H1 (cell line): ENCODE measurements at regions not wholly inside any gene's neighbourhood (a gene's known extent, or its start where the extent isn't known, plus 50 kb on each side); places are given as distances from the start of the nearest gene placed in this dataset.

Experiments
- CTCF ChIA-PET: fragments of 300-600 bp; sonication (Branson Sonifier 250); formaldehyde crosslinking; loops from one replicate; lab custom pipeline; 2021; ENCODE audit not compliant: partially characterized antibody; lab: Charles Lee
- POLR2A ChIA-PET: fragments of 300-600 bp; sonication (Branson Sonifier 250); formaldehyde crosslinking; loops from one replicate; lab custom pipeline; 2021; ENCODE audit warnings: inconsistent platforms; ENCODE audit not compliant: partially characterized antibody; lab: Charles Lee
- DNase-seq, 2 experiments: peaks; one replicate each; pipeline versions ENCODE4 v3.0.0 to v3.0.0-alpha.2; 2010 to 2022; ENCODE audit warnings: low spot score in 2 of 2, low read depth in 1 of 2, mixed read lengths in 1 of 2
- FAIRE-seq: peaks from 2 replicates; lab custom pipeline; 2011; peaks lifted over from hg19 to GRCh38; lab: Jason Lieb, UNC
- H2AFZ ChIP-seq: 2 replicates; pipeline ENCODE4 v1.8.1; 2012; ENCODE audit warnings: low read length, inconsistent platforms
- H2AK5ac ChIP-seq: 2 replicates; pipeline ENCODE4 v1.6.1; 2013; ENCODE audit warnings: low read depth, low read length
- H2BK120ac ChIP-seq: replicated peaks from 2 replicates; pipeline ENCODE3; 2013; ENCODE audit warnings: low read depth, low read length, inconsistent platforms
- H2BK12ac ChIP-seq: 2 replicates; pipeline ENCODE4 v1.6.1; 2013; ENCODE audit warnings: low read depth, low read length
- H2BK15ac ChIP-seq: 2 replicates; pipeline ENCODE4 v1.6.1; 2013; ENCODE audit warnings: low read length
- H2BK20ac ChIP-seq: 2 replicates; pipeline ENCODE4 v1.6.1; 2013; ENCODE audit warnings: low read length
- H2BK5ac ChIP-seq: 2 replicates; pipeline ENCODE4 v1.6.1; 2013; ENCODE audit warnings: low read depth, low read length
- H3K14ac ChIP-seq: 2 replicates; pipeline ENCODE4 v1.6.1; 2013; ENCODE audit warnings: inconsistent platforms; ENCODE audit not compliant: insufficient read length
- H3K18ac ChIP-seq: 2 replicates; pipeline ENCODE4 v1.6.1; 2013; ENCODE audit warnings: low read length; ENCODE audit errors: extremely low read depth
- H3K23ac ChIP-seq: 2 replicates; pipeline ENCODE4 v1.6.1; 2013; ENCODE audit warnings: inconsistent platforms; ENCODE audit not compliant: insufficient read length
- H3K23me2 ChIP-seq: 2 replicates; pipeline ENCODE4 v1.6.1; 2013; ENCODE audit warnings: low read depth, low read length
- H3K27ac ChIP-seq: 2 replicates; pipeline ENCODE4 v1.6.1; 2011; ENCODE audit warnings: low read depth, low read length, inconsistent platforms
- H3K27me3 ChIP-seq, 4 experiments: replicated peaks in 1 of 4; 1 replicate in 1 of 4; 2 replicates in 3 of 4; pipeline versions ENCODE4 v1.6.1 to v1.8.1; 2011 to 2013; ENCODE audit warnings: low read length in 3 of 4, mild to moderate bottlenecking in 3 of 4, inconsistent platforms in 2 of 4, mixed read lengths in 2 of 4, moderate library complexity in 1 of 4; ENCODE audit not compliant: control insufficient read depth in 3 of 4, insufficient read depth in 3 of 4; ENCODE audit errors: extremely low read depth in 1 of 4
- H3K36me3 ChIP-seq, 4 experiments: 2 replicates each; pipeline versions ENCODE4 v1.6.1 to v1.8.1; 2011 to 2013; ENCODE audit warnings: mild to moderate bottlenecking in 4 of 4, low read length in 3 of 4, moderate library complexity in 2 of 4, control low read depth in 1 of 4, inconsistent platforms in 1 of 4; ENCODE audit not compliant: insufficient read depth in 4 of 4, control insufficient read depth in 2 of 4
- H3K4ac ChIP-seq: replicated peaks from 2 replicates; pipeline ENCODE3; 2013; ENCODE audit warnings: low read length, low read depth, mixed read lengths, inconsistent platforms; ENCODE audit not compliant: insufficient read length
- H3K4me1 ChIP-seq, 4 experiments: replicated peaks in 1 of 4; 1 replicate in 1 of 4; 2 replicates in 3 of 4; pipeline versions ENCODE4 v1.6.1 to v1.8.1; 2011 to 2013; ENCODE audit warnings: low read length in 3 of 4, inconsistent platforms in 2 of 4, mixed read lengths in 1 of 4; ENCODE audit not compliant: insufficient read depth in 4 of 4, control insufficient read depth in 3 of 4
- H3K4me2 ChIP-seq, 2 experiments: 2 replicates each; pipeline versions ENCODE4 v1.6.1 to v1.8.1; 2011 to 2013; ENCODE audit warnings: low read depth in 2 of 2, low read length in 2 of 2, control low read depth in 1 of 2, inconsistent platforms in 1 of 2, mild to moderate bottlenecking in 1 of 2; ENCODE audit not compliant: insufficient read depth in 1 of 2
- H3K4me3 ChIP-seq, 4 experiments: fragments of 200-600, 300-600 bp in 1 of 4; sonication (generic), shearing (Covaris generic), sonication (Bioruptor Twin) in 1 of 4; 2 replicates each; pipeline versions ENCODE4 v1.5.1 to v1.8.1; 2011 to 2016; ENCODE audit warnings: low read length in 4 of 4, low read depth in 3 of 4, control low read depth in 2 of 4, inconsistent platforms in 2 of 4, mild to moderate bottlenecking in 2 of 4, mixed read lengths in 1 of 4, moderate library complexity in 1 of 4; ENCODE audit not compliant: insufficient read depth in 2 of 4; ENCODE audit errors: extremely low read depth in 1 of 4
- H3K56ac ChIP-seq: replicated peaks from 2 replicates; pipeline ENCODE3; 2013; ENCODE audit warnings: low read depth, mild to moderate bottlenecking, mixed read lengths, low read length, inconsistent platforms; ENCODE audit not compliant: insufficient read length
- H3K79me1 ChIP-seq: 2 replicates; pipeline ENCODE4 v1.6.1; 2013; ENCODE audit warnings: low read depth, low read length, control low read depth
- H3K79me2 ChIP-seq, 2 experiments: 2 replicates each; pipeline versions ENCODE4 v1.6.1 to v1.8.1; 2012 to 2013; ENCODE audit warnings: low read length in 2 of 2, mild to moderate bottlenecking in 2 of 2, inconsistent platforms in 1 of 2; ENCODE audit not compliant: insufficient read depth in 2 of 2, control insufficient read depth in 1 of 2
- H3K9ac ChIP-seq, 4 experiments: replicated peaks in 1 of 4; 1 replicate in 1 of 4; 2 replicates in 3 of 4; pipeline versions ENCODE4 v1.6.1 to v1.8.1; 2011 to 2013; ENCODE audit warnings: low read depth in 3 of 4, low read length in 3 of 4, control low read depth in 2 of 4, mild to moderate bottlenecking in 2 of 4, moderate library complexity in 2 of 4, inconsistent platforms in 1 of 4; ENCODE audit errors: extremely low read depth in 1 of 4
- H3K9me3 ChIP-seq, 2 experiments: 2 replicates each; pipeline versions ENCODE4 v1.6.1 to v1.8.1; 2012 to 2013; ENCODE audit warnings: mild to moderate bottlenecking in 2 of 2, moderate library complexity in 2 of 2, control low read depth in 1 of 2, inconsistent platforms in 1 of 2, low read depth in 1 of 2, low read length in 1 of 2, mixed read lengths in 1 of 2; ENCODE audit not compliant: insufficient read depth in 2 of 2
- H4K20me1 ChIP-seq, 2 experiments: replicated peaks in 1 of 2; 2 replicates each; pipeline versions ENCODE3 to v1.8.1; 2011 to 2013; ENCODE audit warnings: inconsistent platforms in 2 of 2, low read length in 2 of 2, mild to moderate bottlenecking in 1 of 2; ENCODE audit not compliant: insufficient read depth in 2 of 2, control insufficient read depth in 1 of 2
- H4K5ac ChIP-seq: 2 replicates; pipeline ENCODE4 v1.6.1; 2013; ENCODE audit warnings: low read length, low read depth, mixed read lengths, inconsistent platforms; ENCODE audit not compliant: insufficient read length
- H4K8ac ChIP-seq: 2 replicates; pipeline ENCODE4 v1.8.0; 2013; ENCODE audit warnings: mild to moderate bottlenecking, moderate library complexity, low read length, inconsistent platforms; ENCODE audit not compliant: insufficient read depth; ENCODE audit errors: extremely low read depth
- H4K91ac ChIP-seq: replicated peaks from 2 replicates; pipeline ENCODE3; 2013; ENCODE audit warnings: low read length, mixed read lengths, inconsistent platforms; ENCODE audit not compliant: insufficient read length
- BCL11A ChIP-seq, 2 experiments: IDR thresholded peaks; one replicate each; pipeline ENCODE4 v1.6.1; 2011; ENCODE audit warnings: low read depth in 2 of 2, low read length in 2 of 2, mild to moderate bottlenecking in 2 of 2
- CBX5 ChIP-seq: fragments of 300-800, 300-1000 bp; sonication (generic); IDR thresholded peaks from 2 replicates; pipeline ENCODE4 v1.7.1; 2016; ENCODE audit warnings: antibody characterized with exemption, low read length, low read depth
- CTBP2 ChIP-seq: IDR thresholded peaks from 2 replicates; pipeline ENCODE4 v1.7.0; 2011; ENCODE audit warnings: borderline replicate concordance, mild to moderate bottlenecking, moderate library complexity, mixed read lengths, low read length; ENCODE audit not compliant: insufficient read depth, insufficient read length
- POLR2AphosphoS5 ChIP-seq: IDR thresholded peaks from 2 replicates; pipeline ENCODE4 v1.6.1; 2011; ENCODE audit warnings: low read depth, low read length
- SP2 ChIP-seq: IDR thresholded peaks from 2 replicates; pipeline ENCODE4 v1.6.1; 2012; ENCODE audit warnings: mild to moderate bottlenecking, low read length, inconsistent platforms
- SP4 ChIP-seq: IDR thresholded peaks from 2 replicates; pipeline ENCODE4 v1.6.1; 2012; ENCODE audit warnings: low read length, inconsistent platforms
- TBP ChIP-seq: IDR thresholded peaks from 2 replicates; pipeline ENCODE4 v1.6.1; 2011; ENCODE audit warnings: low read depth, low read length, improper control_type of control experiment
- WGBS, 2 experiments: shearing (Covaris generic) in 1 of 2; methylation state at CpG; one replicate each; pipeline versions ENCODE4 v1.1.6 to v1.1.7; 2013 to 2015; ENCODE audit warnings: low lambda C conversion rate in 2 of 2, mixed read lengths in 2 of 2, inconsistent platforms in 1 of 2, low coverage in 1 of 2, missing lambda C conversion rate in 1 of 2; ENCODE audit not compliant: insufficient replicate concordance in 2 of 2, insufficient coverage in 1 of 2, insufficient read length in 1 of 2; ENCODE audit errors: extremely low coverage in 1 of 2, missing lambda C conversion rate in 1 of 2; 5-methylcytosine and 5-hydroxymethylcytosine counted together

- CTCF ChIA-PET = interaction anchor here (0.9 to 9.5 kb wide), 11 partner anchors 11 to 264 kb away, joined by 3 to 74 read pairs (median 4); no protein-coding TSS in a partner anchor
- no peak for DNase-seq
- H4K5ac ChIP-seq = no peak overlapping the region
Observed at GRCh38 chr9:135346438-135347050, 133.0 kb upstream of the PPP1R26 start.

More at GRCh38 chr9:135346438-135347050, 133.0 kb upstream of the PPP1R26 start:
- H3K23me2 ChIP-seq = no peaks in the 10 kb centered on the region
- H2BK5ac ChIP-seq = no peak overlapping the region
- no peak overlapping the region for H2BK20ac ChIP-seq
- WGBS, 2 experiments = 97% methylated on average over 10 of the region's 16 CpGs; no CpG with 5 or more reads in 1 of the 2 experiments
- H4K20me1 ChIP-seq = no peaks in the 10 kb centered on the region
- no peak overlapping the region for H2BK12ac ChIP-seq
- no peaks in the 10 kb centered on the region for H3K9me3 ChIP-seq
- H3K56ac ChIP-seq = no peak overlapping the region
- no peaks in the 10 kb centered on the region for H3K27me3 ChIP-seq
- H3K23ac ChIP-seq = no peak overlapping the region
- no peak overlapping the region for H2BK15ac ChIP-seq
- H3K9ac ChIP-seq = no peak overlapping the region
- no peak for FAIRE-seq
- H4K91ac ChIP-seq = no peak overlapping the region
- no peak overlapping the region; the same call in 1 of the 2 replicates for H3K18ac ChIP-seq
- no peak overlapping the region for H2AFZ ChIP-seq
- H3K36me3 ChIP-seq = no peaks in the 10 kb centered on the region
- no peak overlapping the region for H3K4me2 ChIP-seq
- TF ChIP-seq CBX5 (no peak), SP4 (no peak), CTBP2 (no peak), BCL11A (IDR thresholded peaks at IDR 0.05; ENCODE audit: low read depth in 2 of 2, low read length in 2 of 2) (no peak), POLR2AphosphoS5 (no peak), TBP (no peak), SP2 (no peak)
- TF ChIP-seq, all 59 proteins: peak for 0
- Histone ChIP-seq H3K27ac (no peak overlapping the region), H3K14ac (no peak overlapping the region), H3K4ac (no peak overlapping the region), H3K4me1 (peaks cover 0 to 10% (median 2%) of the 10 kb centered on the region in 4 experiments; a peak in 4 of 7 replicates), H3K79me2 (no peaks in the 10 kb centered on the region), H2AK5ac (no peak overlapping the region), H3K79me1 (no peaks in the 10 kb centered on the region), H4K8ac (no peak overlapping the region; the same call in 1 of the 2 replicates), H3K4me3 (no peak overlapping the region), H2BK120ac (no peak overlapping the region)
- POLR2A ChIA-PET = no interaction called here
